HepG2 (cell line): ENCODE measurements at regions not wholly inside any gene's neighbourhood (a gene's known extent, or its start where the extent isn't known, plus 50 kb on each side); places are given as distances from the start of the nearest gene placed in this dataset.
A peak's percentile ranks its signal among the peaks of the same experiment; 100 is the strongest.

Experiments
- BCLAF1 ChIP-seq: fragments of 450-650 bp; IDR thresholded peaks from 2 replicates; pipeline ENCODE4 v1.6.1; 2017; ENCODE audit warnings: mild to moderate bottlenecking
- CHD4 ChIP-seq: fragments of 200-600 bp; sonication (generic); IDR thresholded peaks from 2 replicates; pipeline ENCODE4 v1.7.0; 2017; ENCODE audit warnings: mild to moderate bottlenecking, low read length, borderline replicate concordance
- HNRNPH1 ChIP-seq: fragments of 200-400 bp; formaldehyde crosslinking; optimal IDR thresholded peaks from 2 replicates; pipeline ENCODE3; 2017; ENCODE audit warnings: mild to moderate bottlenecking, low read depth, low read length
- HNRNPK ChIP-seq: fragments of 200-400 bp; formaldehyde crosslinking; IDR thresholded peaks from 2 replicates; pipeline ENCODE4 v1.6.1; 2018; ENCODE audit warnings: low read length, low read depth, moderate library complexity, mild to moderate bottlenecking; ENCODE audit not compliant: poor library complexity, severe bottlenecking
- IKZF1 ChIP-seq: fragments of 450-650 bp; IDR thresholded peaks from 2 replicates; pipeline ENCODE4 v1.7.1; 2016
- JUN ChIP-seq: sonication (generic); formaldehyde crosslinking; IDR thresholded peaks from 2 replicates; pipeline ENCODE4 v1.4.0; 2020; ENCODE audit warnings: mild to moderate bottlenecking, missing genetic modification reagents
- NAIF1 ChIP-seq: sonication (generic); formaldehyde crosslinking; IDR thresholded peaks from 2 replicates; pipeline ENCODE4 v1.5.0; 2020; ENCODE audit warnings: mild to moderate bottlenecking, missing genetic modification reagents, borderline replicate concordance
- NFRKB ChIP-seq: fragments of 450-650 bp; IDR thresholded peaks from 2 replicates; pipeline ENCODE4 v1.6.1; 2017
- POGZ ChIP-seq: sonication (generic); formaldehyde crosslinking; IDR thresholded peaks from 2 replicates; pipeline ENCODE4 v1.4.0; 2020; ENCODE audit warnings: mild to moderate bottlenecking, missing genetic modification reagents
- TMF1 ChIP-seq: sonication (generic); formaldehyde crosslinking; IDR thresholded peaks from 2 replicates; pipeline ENCODE4 v1.8.1; 2022; ENCODE audit warnings: low read depth, missing genetic modification reagents
- ZBTB2 ChIP-seq: sonication (generic); formaldehyde crosslinking; IDR thresholded peaks from 2 replicates; pipeline ENCODE4 v1.8.0; 2022; ENCODE audit warnings: low read depth, missing genetic modification reagents
- ZNF3 ChIP-seq: IDR thresholded peaks from 2 replicates; pipeline ENCODE4 v1.7.0; 2017; ENCODE audit warnings: inconsistent platforms
- ZNF30 ChIP-seq: sonication (generic); formaldehyde crosslinking; IDR thresholded peaks from 2 replicates; pipeline ENCODE4 v1.5.0; 2020; ENCODE audit warnings: mild to moderate bottlenecking, missing genetic modification reagents
- ZNF773 ChIP-seq: sonication (generic); formaldehyde crosslinking; IDR thresholded peaks from 2 replicates; pipeline ENCODE4 v1.4.0; 2020; ENCODE audit warnings: missing genetic modification reagents, borderline replicate concordance
- ZSCAN22 ChIP-seq: sonication (generic); formaldehyde crosslinking; IDR thresholded peaks from 2 replicates; pipeline ENCODE4 v1.4.0; 2020; ENCODE audit warnings: mild to moderate bottlenecking, missing genetic modification reagents
- ZSCAN5A ChIP-seq: sonication (generic); formaldehyde crosslinking; IDR thresholded peaks from 2 replicates; pipeline ENCODE4 v1.8.0; 2022; ENCODE audit warnings: mild to moderate bottlenecking, missing genetic modification reagents, borderline replicate concordance
- ZSCAN9 ChIP-seq: IDR thresholded peaks from 2 replicates; pipeline ENCODE4 v1.6.1; 2016; ENCODE audit warnings: borderline replicate concordance
- TF ChIP-seq, protein P1 (sequence below): sonication (generic); formaldehyde crosslinking; IDR thresholded peaks from 2 replicates; pipeline ENCODE4 v1.4.0; 2020; ENCODE audit warnings: low read depth, mild to moderate bottlenecking, missing genetic modification reagents
- TF ChIP-seq, protein P2 (sequence below): sonication (generic); formaldehyde crosslinking; IDR thresholded peaks from 2 replicates; pipeline ENCODE4 v1.5.0; 2020; ENCODE audit warnings: missing genetic modification reagents, mild to moderate bottlenecking, borderline replicate concordance

DNA sequence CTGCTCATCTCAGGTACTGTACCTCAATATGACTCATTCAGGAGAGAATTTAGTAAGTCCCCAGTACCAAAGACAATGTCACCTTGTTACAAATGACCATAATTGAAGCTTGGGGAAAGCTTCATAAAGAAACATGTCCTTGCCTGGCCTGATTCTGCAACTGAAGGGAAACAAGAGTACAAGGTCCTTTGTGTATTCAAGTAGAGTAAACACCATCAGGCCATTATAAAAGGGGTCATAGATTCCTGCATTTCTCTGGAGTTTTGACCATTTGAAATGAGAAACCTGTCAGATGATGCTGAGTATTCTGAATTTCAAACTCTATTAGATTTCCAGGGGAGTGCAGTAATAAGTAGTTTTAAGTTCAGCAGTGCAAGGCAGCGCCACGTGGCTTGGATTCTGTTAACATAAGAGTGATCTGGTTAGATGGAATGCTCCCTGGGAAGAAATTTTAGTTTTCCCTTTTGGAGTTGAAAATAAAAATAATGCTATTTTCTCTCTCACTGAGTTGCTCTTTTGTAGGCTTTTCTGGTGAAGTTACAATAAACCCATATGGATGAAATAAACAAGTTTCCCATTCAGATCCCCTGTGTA lies 1054.3 kb downstream of the EPHA7 start (continued):
- TF ChIP-seq HNRNPK (no peak), HNRNPH1 (no peak), CHD4 (no peak), JUN (CRISPR knock-in tag) (0 out of 2 replicates have a peak, but pooled peaks have one; percentile 47), NAIF1 (CRISPR knock-in tag) (no peak), NFRKB (no peak), ZNF30 (CRISPR knock-in tag) (no peak), BCLAF1 (no peak), ZSCAN9 (CRISPR knock-in tag) (no peak), ZNF773 (CRISPR knock-in tag) (no peak), POGZ (CRISPR knock-in tag) (peak; percentile 84), ZNF3 (CRISPR knock-in tag) (no peak), ZSCAN5A (CRISPR knock-in tag) (peak; percentile 39; the same call in 1 of the 2 replicates), IKZF1 (no peak), ZBTB2 (CRISPR knock-in tag) (no peak), TMF1 (CRISPR knock-in tag) (no peak), ZSCAN22 (CRISPR knock-in tag) (no peak)
- TF ChIP-seq, protein P1, sequence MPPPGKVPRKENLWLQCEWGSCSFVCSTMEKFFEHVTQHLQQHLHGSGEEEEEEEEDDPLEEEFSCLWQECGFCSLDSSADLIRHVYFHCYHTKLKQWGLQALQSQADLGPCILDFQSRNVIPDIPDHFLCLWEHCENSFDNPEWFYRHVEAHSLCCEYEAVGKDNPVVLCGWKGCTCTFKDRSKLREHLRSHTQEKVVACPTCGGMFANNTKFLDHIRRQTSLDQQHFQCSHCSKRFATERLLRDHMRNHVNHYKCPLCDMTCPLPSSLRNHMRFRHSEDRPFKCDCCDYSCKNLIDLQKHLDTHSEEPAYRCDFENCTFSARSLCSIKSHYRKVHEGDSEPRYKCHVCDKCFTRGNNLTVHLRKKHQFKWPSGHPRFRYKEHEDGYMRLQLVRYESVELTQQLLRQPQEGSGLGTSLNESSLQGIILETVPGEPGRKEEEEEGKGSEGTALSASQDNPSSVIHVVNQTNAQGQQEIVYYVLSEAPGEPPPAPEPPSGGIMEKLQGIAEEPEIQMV (CRISPR knock-in tag): no peak
- TF ChIP-seq, protein P2, sequence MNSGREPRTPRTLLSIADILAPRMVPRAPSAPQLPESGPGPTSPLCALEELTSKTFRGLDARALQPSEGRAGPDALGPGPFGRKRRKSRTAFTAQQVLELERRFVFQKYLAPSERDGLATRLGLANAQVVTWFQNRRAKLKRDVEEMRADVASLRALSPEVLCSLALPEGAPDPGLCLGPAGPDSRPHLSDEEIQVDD: no peak
